CD14-positive monocyte (primary cell): ENCODE measurements at regions not wholly inside any gene's neighbourhood (a gene's known extent, or its start where the extent isn't known, plus 50 kb on each side); places are given as distances from the start of the nearest gene placed in this dataset.
"Not testable (repeated sequence)": the region's sequence is repeated elsewhere in the genome, so short reads cannot be mapped to it uniquely, and the experiment has no call there.

Experiments
- DNase-seq, 3 donors: peaks; one replicate each; pipeline ENCODE4 v3.0.0-alpha.2; 2011 to 2022
- H2AFZ ChIP-seq: 2 replicates; pipeline ENCODE4 v1.6.0; 2012; ENCODE audit warnings: mild to moderate bottlenecking, low read depth, low read length, inconsistent platforms; ENCODE audit not compliant: insufficient read depth, poor library complexity, severe bottlenecking
- H3K27ac ChIP-seq, 2 donors: 1 replicate in 1 of 2; 2 replicates in 1 of 2; pipeline ENCODE4 v1.5.1; 2012 to 2013; ENCODE audit warnings: low read length in 2 of 2, control low read depth in 1 of 2, inconsistent platforms in 1 of 2, low read depth in 1 of 2, mild to moderate bottlenecking in 1 of 2
- H3K27me3 ChIP-seq, 2 donors: one replicate each; pipeline versions ENCODE4 v1.6.0 to v1.6.1; 2011 to 2013; ENCODE audit warnings: low read length in 2 of 2; ENCODE audit not compliant: control insufficient read depth in 2 of 2, insufficient read depth in 2 of 2
- H3K36me3 ChIP-seq, 2 donors: replicated peaks in 1 of 2; 1 replicate in 1 of 2; 2 replicates in 1 of 2; pipeline versions ENCODE4 v1.5.1 to v1.6.1; 2012 to 2013; ENCODE audit warnings: low read length in 2 of 2, control low read depth in 1 of 2, inconsistent platforms in 1 of 2, mild to moderate bottlenecking in 1 of 2; ENCODE audit not compliant: insufficient read depth in 2 of 2, control insufficient read depth in 1 of 2
- H3K4me1 ChIP-seq, 2 donors: 1 replicate in 1 of 2; 2 replicates in 1 of 2; pipeline versions ENCODE4 v1.5.1 to v1.6.1; 2012 to 2013; ENCODE audit warnings: low read length in 2 of 2, control low read depth in 1 of 2, inconsistent platforms in 1 of 2, mild to moderate bottlenecking in 1 of 2, moderate library complexity in 1 of 2; ENCODE audit not compliant: insufficient read depth in 2 of 2, control insufficient read depth in 1 of 2
- H3K4me2 ChIP-seq: replicated peaks from 2 replicates; pipeline ENCODE3; 2012; ENCODE audit warnings: low read length, moderate library complexity, mild to moderate bottlenecking; ENCODE audit not compliant: poor library complexity, severe bottlenecking; ENCODE audit errors: extremely low read depth
- H3K4me3 ChIP-seq, 3 experiments: fragments of 200-600 bp in 1 of 3; sonication (generic) in 1 of 3; replicated peaks in 1 of 3; 1 replicate in 2 of 3; 2 replicates in 1 of 3; pipeline ENCODE4 v1.5.1; 2011 to 2013; ENCODE audit warnings: low read length in 3 of 3, mild to moderate bottlenecking in 3 of 3, control low read depth in 2 of 3, low read depth in 2 of 3, inconsistent platforms in 1 of 3, moderate library complexity in 1 of 3
- H3K79me2 ChIP-seq: 2 replicates; pipeline ENCODE4 v1.6.0; 2012; ENCODE audit warnings: mild to moderate bottlenecking, control low read depth, inconsistent platforms, low read length, moderate library complexity; ENCODE audit not compliant: insufficient read depth
- H3K9ac ChIP-seq: 2 replicates; pipeline ENCODE4 v1.6.0; 2017; ENCODE audit warnings: low read length, mild to moderate bottlenecking; ENCODE audit not compliant: insufficient read depth, poor library complexity, severe bottlenecking
- H3K9me3 ChIP-seq, 2 donors: replicated peaks in 1 of 2; 1 replicate in 1 of 2; 2 replicates in 1 of 2; pipeline versions ENCODE4 v1.5.1 to v1.6.1; 2012 to 2013; ENCODE audit warnings: low read length in 2 of 2, control low read depth in 1 of 2; ENCODE audit not compliant: control insufficient read depth in 1 of 2, insufficient read depth in 1 of 2
- H4K20me1 ChIP-seq: 2 replicates; pipeline ENCODE4 v1.6.0; 2012; ENCODE audit warnings: mild to moderate bottlenecking, low read length, control low read depth, moderate library complexity; ENCODE audit not compliant: insufficient read depth
- H3K27ac Mint-ChIP-seq, 7 donors: one replicate each; pipeline ENCODE4 v1.8.0; 2020; ENCODE audit warnings: mild to moderate bottlenecking in 7 of 7, mixed read lengths in 7 of 7, moderate library complexity in 6 of 7, inconsistent platforms in 2 of 7
- H3K27me3 Mint-ChIP-seq, 3 donors: one replicate each; pipeline ENCODE4 v1.8.0; 2021 to 2022; ENCODE audit warnings: low read depth in 3 of 3, mild to moderate bottlenecking in 3 of 3, mixed read lengths in 3 of 3, moderate library complexity in 3 of 3, inconsistent platforms in 1 of 3
- H3K36me3 Mint-ChIP-seq, 2 donors: one replicate each; pipeline ENCODE4 v1.8.0; 2020; ENCODE audit warnings: mixed read lengths in 2 of 2, inconsistent platforms in 1 of 2, mild to moderate bottlenecking in 1 of 2
- H3K4me1 Mint-ChIP-seq: one replicate; pipeline ENCODE4 v1.8.0; 2020; ENCODE audit warnings: mild to moderate bottlenecking, mixed read lengths
- H3K4me3 Mint-ChIP-seq, 2 donors: one replicate each; pipeline ENCODE4 v1.8.0; 2020; ENCODE audit warnings: mild to moderate bottlenecking in 2 of 2, mixed read lengths in 2 of 2, moderate library complexity in 1 of 2
- H3K9me3 Mint-ChIP-seq, 7 donors: one replicate each; pipeline ENCODE4 v1.8.0; 2020 to 2022; ENCODE audit warnings: mixed read lengths in 7 of 7, mild to moderate bottlenecking in 6 of 7, moderate library complexity in 6 of 7, inconsistent platforms in 2 of 7
- WGBS: methylation state at CpG from one replicate; pipeline ENCODE4 v1.1.5; 2013; ENCODE audit warnings: missing lambda C conversion rate; ENCODE audit not compliant: insufficient coverage; 5-methylcytosine and 5-hydroxymethylcytosine counted together
- intact Hi-C, 2 donors: fragments of 100-400 bp; cut with micrococcal nuclease; formaldehyde crosslinking; loops; one replicate each; pipeline versions ENCODE4 v1.15.0 to v1.15.1; 2023
- TF ChIP-seq, protein P1 (sequence below): fragments of 200-600 bp; IDR thresholded peaks from one replicate; pipeline ENCODE4 v1.8.0; 2022; ENCODE audit warnings: antibody characterized with exemption, mild to moderate bottlenecking

DNA sequence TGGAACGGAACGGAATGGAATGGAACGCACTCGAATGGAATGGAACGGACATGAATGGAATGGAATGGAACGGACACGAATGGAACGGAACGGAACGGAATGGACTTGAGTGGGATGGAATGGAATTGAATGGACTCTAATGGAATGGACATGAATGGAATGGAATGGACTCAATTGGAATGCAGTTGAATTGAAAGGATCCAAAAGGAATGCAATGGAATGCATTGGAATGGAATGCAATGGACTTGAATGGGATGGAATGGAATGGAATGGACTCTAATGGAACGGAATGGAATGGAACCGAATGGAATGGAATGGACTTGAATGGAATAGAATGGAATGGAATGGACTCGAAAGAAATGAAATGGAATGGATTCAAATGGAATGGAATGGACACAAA, 102.4 kb upstream of the OR4F16 start:
- intact Hi-C loops, result no loop called here
- H3K9me3 Mint-ChIP-seq, result peaks cover 0 to 3% (median 1%) of the 10 kb centered on the region in 7 donors
- Histone ChIP-seq H4K20me1 (no peaks in the 10 kb centered on the region), H3K4me2 (no peak overlapping the region), H3K9me3 (peaks cover 9 to 15% of the 10 kb centered on the region in 2 donors), H3K36me3 (no peaks in the 10 kb centered on the region), H3K9ac (no peak overlapping the region), H3K27me3 (no peaks in the 10 kb centered on the region), H3K79me2 (no peaks in the 10 kb centered on the region), H2AFZ (no peak overlapping the region), H3K4me1 (no peaks in the 10 kb centered on the region), H3K4me3 (no peak overlapping the region), H3K27ac (no peak overlapping the region)
- H3K4me1 Mint-ChIP-seq, result no peaks in the 10 kb centered on the region
- no peaks in the 10 kb centered on the region for H3K27me3 Mint-ChIP-seq
- no peak for DNase-seq
- WGBS, result 98% methylated on average over 13 of the region's 13 CpGs
- peaks cover 3 to 5% of the 10 kb centered on the region in 2 donors for H3K36me3 Mint-ChIP-seq
- TF ChIP-seq, protein P1, sequence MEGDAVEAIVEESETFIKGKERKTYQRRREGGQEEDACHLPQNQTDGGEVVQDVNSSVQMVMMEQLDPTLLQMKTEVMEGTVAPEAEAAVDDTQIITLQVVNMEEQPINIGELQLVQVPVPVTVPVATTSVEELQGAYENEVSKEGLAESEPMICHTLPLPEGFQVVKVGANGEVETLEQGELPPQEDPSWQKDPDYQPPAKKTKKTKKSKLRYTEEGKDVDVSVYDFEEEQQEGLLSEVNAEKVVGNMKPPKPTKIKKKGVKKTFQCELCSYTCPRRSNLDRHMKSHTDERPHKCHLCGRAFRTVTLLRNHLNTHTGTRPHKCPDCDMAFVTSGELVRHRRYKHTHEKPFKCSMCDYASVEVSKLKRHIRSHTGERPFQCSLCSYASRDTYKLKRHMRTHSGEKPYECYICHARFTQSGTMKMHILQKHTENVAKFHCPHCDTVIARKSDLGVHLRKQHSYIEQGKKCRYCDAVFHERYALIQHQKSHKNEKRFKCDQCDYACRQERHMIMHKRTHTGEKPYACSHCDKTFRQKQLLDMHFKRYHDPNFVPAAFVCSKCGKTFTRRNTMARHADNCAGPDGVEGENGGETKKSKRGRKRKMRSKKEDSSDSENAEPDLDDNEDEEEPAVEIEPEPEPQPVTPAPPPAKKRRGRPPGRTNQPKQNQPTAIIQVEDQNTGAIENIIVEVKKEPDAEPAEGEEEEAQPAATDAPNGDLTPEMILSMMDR, result no peak
- H3K27ac Mint-ChIP-seq, result no peak overlapping the region
- no peak overlapping the region for H3K4me3 Mint-ChIP-seq

DNA sequence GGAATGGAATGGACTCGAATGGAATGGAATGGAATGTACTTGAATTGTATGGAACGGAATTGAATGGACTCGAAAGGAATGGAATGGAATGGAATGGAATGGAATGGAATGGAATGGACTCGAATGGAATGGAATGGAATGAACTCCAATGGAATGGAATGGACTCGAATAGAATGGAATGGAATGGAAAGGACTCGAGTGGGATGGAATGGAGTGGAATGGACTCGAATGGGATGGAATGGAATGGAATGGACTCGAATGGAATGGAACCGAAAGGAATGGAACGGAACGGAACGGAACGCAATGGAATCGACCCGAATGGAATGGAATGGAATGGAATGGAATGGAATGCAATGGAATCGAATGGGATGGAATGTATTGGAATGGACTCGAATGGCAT, 103.2 kb upstream of the OR4F16 start:
- H3K79me2 ChIP-seq, H3K4me3 ChIP-seq, H3K27ac ChIP-seq, H3K27me3 ChIP-seq, H3K36me3 ChIP-seq, H3K27me3 Mint-ChIP-seq, H4K20me1 ChIP-seq, H3K4me1 Mint-ChIP-seq, H3K4me2 ChIP-seq, H3K9ac ChIP-seq, H3K4me3 Mint-ChIP-seq, H2AFZ ChIP-seq, H3K9me3 Mint-ChIP-seq, H3K36me3 Mint-ChIP-seq, DNase-seq, H3K27ac Mint-ChIP-seq, H3K4me1 ChIP-seq, intact Hi-C loops: not testable (repeated sequence)
- WGBS, result 98% methylated on average over 17 of the region's 17 CpGs
- peaks cover 9 to 15% of the 10 kb centered on the region in 2 donors for H3K9me3 ChIP-seq

DNA sequence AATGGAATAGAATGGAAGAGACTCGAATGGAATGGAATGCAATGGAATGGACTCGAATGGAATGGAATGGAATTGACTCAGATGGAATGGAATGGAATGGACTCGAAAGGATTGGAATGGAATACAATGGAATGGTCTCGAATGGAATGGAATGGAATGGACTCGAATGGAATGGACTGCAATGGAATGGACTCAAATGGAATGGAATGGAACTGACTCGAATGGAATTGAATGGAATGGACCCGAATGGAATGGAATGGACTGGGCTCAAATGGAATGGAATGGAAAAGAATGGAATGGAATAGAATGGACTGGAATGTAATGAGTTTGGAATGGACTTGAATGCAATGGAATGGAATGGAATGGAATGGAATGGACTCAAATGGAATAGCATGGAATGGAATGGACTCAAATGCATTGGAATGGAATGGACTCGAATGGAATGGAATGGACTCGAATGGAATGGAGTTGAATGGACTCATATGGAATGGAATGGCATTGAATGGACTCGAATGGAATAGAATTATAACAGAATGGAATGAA, 104.0 kb upstream of the OR4F16 start:
- H3K79me2 ChIP-seq, H3K4me1 ChIP-seq, H3K36me3 Mint-ChIP-seq, H3K4me1 Mint-ChIP-seq, H3K9ac ChIP-seq, H3K4me3 ChIP-seq, DNase-seq, H3K27ac ChIP-seq, H2AFZ ChIP-seq, H3K27me3 Mint-ChIP-seq, H3K27me3 ChIP-seq, H3K9me3 Mint-ChIP-seq, intact Hi-C loops, H3K27ac Mint-ChIP-seq, H3K4me3 Mint-ChIP-seq, H3K4me2 ChIP-seq, H4K20me1 ChIP-seq, H3K36me3 ChIP-seq: not testable (repeated sequence)
- WGBS, result over 99% methylated on average over 7 of the region's 10 CpGs
- peaks cover 9 to 15% of the 10 kb centered on the region in 2 donors for H3K9me3 ChIP-seq

- H2AFZ ChIP-seq, intact Hi-C loops: not testable (repeated sequence)
Measured at GRCh38 chr1:794310-794709, 107.9 kb upstream of the OR4F16 start.

More at GRCh38 chr1:794310-794709, 107.9 kb upstream of the OR4F16 start:
- H3K36me3 ChIP-seq, H3K9ac ChIP-seq, H3K9me3 Mint-ChIP-seq, H3K27me3 ChIP-seq, H4K20me1 ChIP-seq, DNase-seq, H3K36me3 Mint-ChIP-seq, H3K27ac Mint-ChIP-seq, H3K9me3 ChIP-seq, H3K79me2 ChIP-seq, H3K27ac ChIP-seq, H3K4me1 Mint-ChIP-seq, H3K4me1 ChIP-seq, H3K27me3 Mint-ChIP-seq, H3K4me3 ChIP-seq, H3K4me2 ChIP-seq, H3K4me3 Mint-ChIP-seq: not testable (repeated sequence)
- WGBS, result 100% methylated on average over 3 of the region's 6 CpGs
